Posterior cingulate gyrus (tissue), 11 donors: ENCODE measurements at regions not wholly inside any gene's neighbourhood (a gene's known extent, or its start where the extent isn't known, plus 50 kb on each side); places are given as distances from the start of the nearest gene placed in this dataset.
"Not testable (repeated sequence)": the region's sequence is repeated elsewhere in the genome, so short reads cannot be mapped to it uniquely, and the experiment has no call there.

Source experiments
- DNase-seq, 10 donors: peaks; one replicate each; pipeline versions ENCODE4 v3.0.0 to v3.0.0-alpha.2; 2020 to 2021; ENCODE audit warnings: mixed read lengths in 3 of 10
- intact Hi-C: fragments of 100-400 bp; cut with DNase I; formaldehyde crosslinking; loops from one replicate; pipeline ENCODE4 v1.15.1; 2023

DNA sequence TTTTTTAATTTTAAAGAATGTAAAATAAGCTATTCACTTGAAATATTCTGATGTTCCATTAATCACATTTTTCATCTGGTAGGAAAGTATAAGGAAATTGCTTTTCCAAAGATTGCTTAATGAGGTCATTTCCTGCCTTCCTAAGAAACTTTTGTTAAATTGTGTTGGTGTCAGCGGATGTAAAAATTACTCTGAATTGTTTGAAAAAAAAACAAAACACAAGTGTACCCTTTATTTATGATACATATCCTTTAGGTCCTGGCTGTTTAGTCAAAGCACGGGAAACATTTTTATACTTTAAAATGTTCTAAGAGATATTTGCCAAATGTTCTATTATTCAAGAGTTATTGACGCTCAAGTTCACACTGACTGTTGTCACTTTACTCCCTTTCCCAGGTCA lies 1357.4 kb upstream of the GOT2 start:
- intact Hi-C loops = no loop called here
- no peak for DNase-seq

DNA sequence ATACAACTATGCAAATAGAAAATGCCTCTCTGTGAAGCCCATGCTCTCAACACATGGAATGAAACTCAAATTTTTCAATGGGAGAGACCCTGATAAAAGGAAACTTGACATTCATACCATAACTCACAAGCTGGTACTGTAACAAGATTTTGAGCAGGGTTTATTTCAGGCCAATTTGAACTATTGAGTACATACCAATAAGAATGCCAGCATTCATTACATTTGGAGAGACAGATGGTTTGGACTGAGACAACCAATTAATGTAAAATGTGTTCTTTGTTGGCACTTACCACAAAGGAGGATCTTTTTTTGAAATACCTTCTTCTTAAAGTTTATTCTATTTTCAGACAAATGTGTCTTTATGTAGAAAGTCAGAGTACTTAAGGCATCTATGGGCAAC lies 1357.0 kb upstream of the GOT2 start:
- DNase-seq = no peak
- intact Hi-C loops = no loop called here

DNA sequence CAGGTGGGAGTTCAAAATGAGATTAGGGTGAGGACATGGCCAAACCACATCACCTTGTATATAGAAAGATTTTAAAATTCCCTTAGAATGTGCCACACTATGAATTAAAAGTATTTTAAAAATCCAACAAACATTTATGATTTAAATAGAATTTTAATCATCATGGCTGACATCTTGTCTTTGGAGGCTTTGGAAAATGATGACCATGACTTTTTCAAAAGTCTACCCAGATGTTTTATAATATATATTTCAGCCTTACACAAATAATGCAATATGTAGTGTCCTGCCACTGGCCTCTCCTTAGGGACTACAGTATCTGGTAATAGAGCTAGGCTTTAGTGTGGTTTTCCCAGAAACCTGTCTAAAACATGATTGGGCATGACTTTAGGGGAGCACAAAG lies 1353.4 kb upstream of the GOT2 start:
- intact Hi-C loops = no loop called here
- DNase-seq = no peak

DNA sequence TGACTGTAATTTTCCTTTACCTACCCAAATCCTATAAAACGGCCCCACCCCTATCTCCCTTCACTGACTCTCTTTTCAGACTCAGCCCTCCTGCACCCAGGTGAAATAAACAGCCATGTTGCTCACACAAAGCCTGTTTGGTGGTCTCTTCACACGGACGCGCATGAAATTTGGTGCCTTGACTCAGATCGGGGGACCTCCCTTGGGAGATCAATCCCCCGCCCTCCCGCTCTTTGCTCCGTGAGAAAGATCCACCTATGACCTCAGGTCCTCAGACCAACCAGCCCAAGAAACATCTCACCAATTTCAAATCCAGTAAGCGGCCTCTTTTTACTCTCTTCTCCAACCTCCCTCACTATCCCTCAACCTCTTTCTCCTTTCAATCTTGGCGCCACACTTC lies 1344.7 kb upstream of the GOT2 start:
- intact Hi-C loops, DNase-seq: not testable (repeated sequence)

DNA sequence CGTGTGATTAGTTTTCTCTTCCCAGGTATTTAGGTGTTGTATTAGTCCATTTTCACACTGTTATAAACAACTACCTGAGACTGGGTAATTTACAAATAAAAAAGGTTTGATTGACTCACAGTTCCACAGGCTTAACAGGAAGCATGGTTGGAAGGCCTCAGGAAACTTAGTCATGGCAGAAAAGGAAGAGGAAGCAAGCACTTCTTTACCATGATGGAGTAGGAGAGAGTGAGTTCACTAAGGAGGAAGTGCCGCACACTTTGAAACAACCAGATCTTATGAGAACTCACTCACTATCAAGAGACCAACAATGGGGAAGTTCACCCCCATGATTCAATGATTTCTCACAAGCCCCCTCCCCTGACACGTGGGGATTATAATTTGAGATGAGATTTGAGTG lies 1343.7 kb upstream of the GOT2 start:
- intact Hi-C loops = no loop called here
- no peak for DNase-seq

DNA sequence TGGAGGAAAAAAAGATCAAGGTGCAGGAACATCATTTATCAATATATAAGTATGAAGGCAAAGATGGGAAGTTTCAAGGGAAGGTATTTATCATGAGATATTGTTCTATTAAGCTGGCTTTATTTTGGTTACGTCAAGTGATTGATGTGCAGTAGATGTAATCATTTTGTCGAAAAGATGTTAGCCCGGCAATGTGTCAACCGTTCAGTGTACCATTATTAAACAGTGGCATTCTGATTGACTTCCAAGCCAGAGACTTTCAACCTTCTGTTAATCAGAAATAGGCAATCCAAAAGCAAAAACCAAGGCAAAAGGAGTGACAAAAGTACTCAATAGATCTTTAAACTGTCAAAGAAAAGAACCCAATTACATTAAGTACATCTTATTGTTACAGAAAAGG lies 1340.3 kb upstream of the GOT2 start:
- intact Hi-C loops = no loop called here
- no peak for DNase-seq

DNA sequence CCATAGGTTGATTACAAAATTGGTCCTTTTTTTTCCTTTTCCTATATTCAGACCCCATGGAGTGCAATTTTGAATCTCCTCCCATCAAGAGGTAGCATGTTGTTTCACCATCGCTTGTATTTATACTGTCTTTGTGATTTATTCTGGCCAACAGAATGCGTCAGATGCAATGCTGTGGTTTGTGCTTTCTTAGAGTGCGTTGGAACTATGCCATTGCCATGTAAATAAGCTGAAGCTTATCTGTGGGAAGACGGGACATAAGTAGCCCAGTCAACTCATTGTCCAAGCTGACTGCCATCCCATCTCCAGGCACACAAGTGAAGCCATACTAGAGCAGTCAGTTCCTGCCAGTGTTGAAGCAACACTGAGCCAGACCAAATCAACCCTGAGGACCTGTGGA lies 1339.3 kb upstream of the GOT2 start:
- intact Hi-C loops = no loop called here
- DNase-seq = no peak

DNA sequence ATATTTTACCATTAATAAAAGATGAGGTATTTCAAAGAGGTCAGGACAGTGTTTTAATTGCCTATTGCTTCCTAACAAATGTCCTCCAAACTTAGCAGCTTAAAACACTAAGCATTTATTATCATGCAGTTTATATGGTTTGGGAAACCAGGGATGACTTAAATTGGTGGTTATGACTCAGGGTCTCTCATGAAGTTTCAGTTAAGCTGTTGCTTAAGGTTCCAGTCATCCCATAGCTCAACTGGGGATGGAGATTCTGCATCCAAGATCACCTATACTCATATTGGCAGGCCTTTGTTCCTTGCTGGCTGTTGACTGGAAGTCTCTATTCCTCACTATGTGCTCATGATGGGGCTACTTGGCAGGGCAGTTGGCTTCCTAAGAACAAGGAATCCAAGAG lies 1329.9 kb upstream of the GOT2 start:
- intact Hi-C loops = no loop called here
- no peak for DNase-seq

DNA sequence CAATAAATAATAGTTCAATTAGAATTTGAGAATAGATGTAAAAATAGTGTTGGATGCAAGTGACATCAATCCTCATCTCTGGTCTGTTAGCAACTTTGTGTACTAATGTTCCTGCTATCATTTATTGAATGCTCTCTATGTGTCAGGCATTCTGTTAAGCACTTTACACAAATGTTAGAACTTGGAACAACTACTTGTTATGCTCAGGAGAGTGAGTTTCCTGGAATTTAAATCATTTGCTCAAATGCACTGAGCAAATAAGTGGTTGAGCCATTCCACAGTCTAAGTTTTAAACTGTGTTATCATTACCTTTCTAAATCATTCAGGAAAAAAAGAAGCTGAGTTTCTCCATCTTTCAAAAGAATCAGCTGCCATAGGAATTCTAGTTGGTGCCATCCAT lies 1327.3 kb upstream of the GOT2 start:
- DNase-seq = no peak

DNA sequence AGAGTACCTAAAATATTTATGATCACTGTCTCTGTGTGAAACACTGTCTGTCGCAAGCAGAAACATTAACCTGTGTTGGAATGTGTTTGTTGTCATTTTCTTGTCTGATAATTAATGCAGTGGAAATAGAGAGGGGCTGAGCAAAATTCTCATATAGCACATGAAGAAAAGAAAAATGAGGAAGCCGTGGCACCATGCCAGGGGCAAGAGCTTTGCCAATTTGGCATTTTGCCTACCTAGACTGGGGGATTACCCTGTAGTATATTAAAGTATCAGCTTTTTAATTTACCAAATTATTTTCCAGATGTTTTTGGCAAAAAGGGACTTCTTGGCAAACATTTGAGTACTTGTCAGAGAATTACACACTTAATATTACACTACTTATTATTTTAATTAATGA lies 1326.6 kb upstream of the GOT2 start:
- no peak for DNase-seq
- intact Hi-C loops = no loop called here

More for the DNA sequence above, 1327.3 kb upstream of the GOT2 start:
- intact Hi-C loops = no loop called here

DNA sequence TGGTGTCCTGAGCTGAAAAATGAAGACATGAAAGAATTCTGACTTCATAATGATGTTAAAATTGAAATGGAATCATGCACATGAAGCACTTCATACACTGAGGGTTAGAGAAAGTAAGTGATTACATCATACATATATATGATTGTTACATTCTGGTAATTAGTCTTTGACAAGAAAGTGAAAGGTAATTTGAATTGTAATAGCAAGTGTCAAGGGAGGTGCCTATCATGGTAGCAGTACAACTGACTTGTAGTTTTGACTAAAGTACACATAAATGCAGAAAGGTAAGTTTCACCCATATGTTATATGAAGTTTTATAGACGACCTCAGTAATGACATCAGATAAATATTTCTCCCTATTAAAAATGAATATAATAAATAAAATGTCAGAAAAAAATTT lies 1325.0 kb upstream of the GOT2 start:
- intact Hi-C loops = no loop called here
- DNase-seq = no peak

DNA sequence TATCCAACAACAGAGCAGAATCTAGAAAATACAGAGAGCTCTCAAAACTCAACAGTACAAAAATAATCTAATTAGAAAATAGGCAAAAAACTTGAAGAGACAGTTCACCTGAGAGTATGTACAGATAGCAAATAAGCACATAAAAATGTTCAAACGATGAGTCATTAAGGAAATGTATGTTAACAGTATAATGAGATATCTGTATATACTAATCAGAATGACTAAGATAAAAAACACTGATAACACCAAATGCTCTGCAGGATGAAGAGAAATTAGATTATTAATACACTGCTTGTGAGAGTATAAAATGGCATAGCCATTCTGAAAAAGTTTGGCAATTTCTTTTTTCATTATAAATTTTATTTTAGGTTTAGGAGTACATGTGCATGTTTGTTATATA lies 1307.6 kb upstream of the GOT2 start:
- intact Hi-C loops = no loop called here
- no peak for DNase-seq

DNA sequence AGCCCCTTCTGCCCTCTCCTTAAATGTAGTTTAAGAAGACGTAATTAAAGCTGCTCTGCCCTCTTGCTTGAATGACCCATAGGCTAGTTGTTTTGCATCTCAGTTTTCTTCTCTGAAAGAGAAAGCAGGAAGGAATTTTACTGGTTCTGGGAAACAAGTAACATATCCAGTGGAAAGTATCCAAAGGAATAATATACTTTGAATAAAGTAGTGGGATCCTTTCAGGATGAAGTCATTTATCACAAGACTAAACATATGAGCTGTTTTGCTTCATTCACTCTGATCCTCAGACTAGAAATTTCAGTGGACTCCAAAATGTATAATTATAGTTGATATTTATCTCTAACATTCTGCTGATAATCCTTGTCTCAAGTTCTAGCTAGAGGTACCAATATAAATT lies 1297.6 kb upstream of the GOT2 start:
- intact Hi-C loops = no loop called here

DNA sequence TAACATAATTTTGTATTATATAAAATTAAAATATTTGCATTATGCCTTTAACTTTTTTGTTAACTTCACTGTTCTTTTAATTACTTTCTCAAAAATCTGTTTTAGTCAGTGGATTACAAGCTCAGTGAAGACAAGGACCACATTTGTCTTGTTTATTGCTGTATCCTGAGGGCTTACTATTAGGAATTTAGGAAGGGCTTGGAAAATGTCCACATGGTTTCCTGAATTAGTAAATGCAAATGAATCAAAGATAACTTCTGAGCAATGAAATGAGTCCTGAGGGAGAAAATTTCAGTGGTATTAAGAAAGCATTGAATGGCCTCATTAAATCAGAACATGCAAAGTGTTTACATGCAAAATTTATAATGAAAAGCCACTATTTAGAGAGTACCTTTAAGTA lies 1293.2 kb upstream of the GOT2 start:
- intact Hi-C loops = no loop called here
- DNase-seq = no peak

More for the DNA sequence above, 1297.6 kb upstream of the GOT2 start:
- no peak for DNase-seq

DNA sequence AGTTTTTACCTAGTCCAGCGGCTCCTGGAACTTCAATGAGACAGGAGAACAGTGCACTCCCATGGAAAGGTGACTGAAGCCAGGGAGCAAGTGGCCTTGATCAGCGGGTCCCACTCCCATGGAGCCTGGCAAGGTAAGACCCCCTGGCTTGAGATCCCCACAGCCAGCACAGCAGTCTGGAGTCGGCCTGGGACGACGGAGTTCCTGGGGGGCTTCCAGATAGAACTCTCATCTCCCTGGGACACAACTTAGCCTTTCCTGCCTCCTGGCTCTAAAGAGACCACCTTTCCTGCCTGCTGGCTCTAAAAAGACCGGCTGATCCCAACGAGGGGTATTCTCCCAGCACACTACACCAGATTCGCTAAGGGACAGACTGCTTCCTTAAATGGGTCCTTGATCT lies 1279.0 kb upstream of the GOT2 start:
- DNase-seq = peak in 1 of 10 donors; percentile 25
- intact Hi-C loops = no loop called here

DNA sequence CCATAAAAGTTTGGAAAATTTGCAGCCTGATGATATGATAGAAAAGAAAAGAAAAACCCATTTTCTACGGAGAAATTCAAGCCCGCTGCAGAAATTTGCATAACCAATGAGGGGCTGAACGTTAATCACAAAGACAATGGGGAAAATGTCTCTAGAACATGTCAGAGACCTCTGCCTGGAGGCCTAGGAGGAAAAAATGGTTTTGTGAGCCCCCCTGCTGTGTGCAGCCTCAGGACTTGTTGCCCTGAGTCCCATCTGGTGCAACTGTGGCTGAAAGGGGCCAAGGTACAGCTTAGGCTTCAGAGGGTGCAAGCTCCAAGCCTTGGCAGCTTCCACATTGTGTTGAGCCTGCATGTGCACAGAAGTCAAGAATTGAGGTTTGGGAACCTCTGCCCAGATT lies 1267.4 kb upstream of the GOT2 start:
- no peak for DNase-seq
- intact Hi-C loops = no loop called here

DNA sequence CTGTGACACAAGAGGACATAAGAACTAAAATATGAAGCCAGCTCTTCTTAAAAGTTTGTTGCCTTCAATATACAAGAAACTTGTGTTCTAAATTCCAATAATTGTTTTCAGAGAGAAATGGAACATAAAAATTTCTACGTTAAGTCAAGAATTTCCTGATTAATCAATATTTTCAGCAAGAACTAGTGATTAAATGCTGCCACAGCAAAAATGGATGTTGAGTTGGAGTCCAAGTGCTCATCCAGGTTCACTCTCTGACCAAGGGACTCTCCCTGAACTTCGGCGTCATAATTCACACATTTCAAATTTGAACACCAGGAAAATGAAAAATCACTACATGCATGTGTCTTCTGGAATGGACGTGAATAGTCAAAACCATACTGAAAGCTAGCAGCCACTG lies 1263.6 kb upstream of the GOT2 start:
- no peak for DNase-seq
- intact Hi-C loops = no loop called here

DNA sequence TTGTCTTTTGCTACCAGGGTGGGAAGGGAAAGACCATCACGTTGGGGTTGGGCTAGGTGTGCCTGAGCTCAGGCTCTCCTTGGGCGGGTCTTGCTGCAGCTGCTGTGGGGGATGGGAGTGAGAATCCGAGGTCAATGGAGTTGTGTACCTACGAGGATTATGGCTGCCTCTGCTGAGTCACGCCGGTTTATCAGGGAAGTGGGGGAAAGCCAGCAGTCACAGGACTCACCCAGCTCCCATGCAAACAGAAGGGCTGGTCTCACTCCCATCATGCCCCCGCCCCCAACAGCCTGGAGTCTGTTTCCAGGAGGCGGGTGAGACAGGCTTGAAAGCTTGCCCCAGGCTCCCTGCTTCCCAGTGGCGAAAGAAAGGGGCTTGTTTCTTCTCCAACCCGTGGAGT lies 1259.0 kb upstream of the GOT2 start:
- peak in 1 of 10 donors; percentile 76 for DNase-seq
- intact Hi-C loops = no loop called here

DNA sequence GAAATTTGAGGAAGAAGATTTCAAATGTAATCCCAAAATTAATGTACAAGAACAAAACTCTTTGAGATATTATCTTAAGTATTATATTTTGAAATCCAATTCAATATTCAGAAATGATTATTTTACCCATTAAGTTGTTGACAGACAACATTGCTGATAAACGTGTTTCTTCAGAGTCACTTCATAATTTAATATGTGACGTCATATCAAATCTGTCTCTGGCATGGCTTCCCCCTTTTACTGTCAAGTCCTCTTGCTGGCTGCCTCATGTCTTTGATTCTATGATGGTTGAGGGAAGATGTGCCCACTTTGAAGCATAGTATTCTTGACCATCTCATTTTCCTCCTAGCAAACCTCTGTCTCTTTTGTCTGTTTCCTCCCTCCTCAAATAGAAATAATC lies 1257.1 kb upstream of the GOT2 start:
- intact Hi-C loops = no loop called here
- no peak for DNase-seq

DNA sequence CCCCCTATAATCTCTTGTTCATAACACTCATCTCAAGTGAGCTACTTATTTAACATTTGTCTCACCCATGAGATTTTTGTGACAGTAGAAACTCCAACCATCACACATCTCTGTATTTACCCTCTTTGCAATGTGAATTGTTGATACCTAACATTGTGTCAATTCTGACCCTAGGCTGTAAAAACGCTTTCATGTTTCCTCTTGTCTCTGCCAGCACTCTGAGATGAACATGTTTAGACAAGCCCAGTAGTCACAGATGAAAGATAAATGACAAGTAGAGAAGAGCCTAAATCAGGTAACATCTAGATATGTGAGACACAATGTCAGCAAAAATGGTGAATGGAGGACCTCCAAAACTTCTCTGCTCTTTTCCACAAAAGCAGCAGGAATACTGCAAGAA lies 1254.5 kb upstream of the GOT2 start:
- DNase-seq = no peak
- intact Hi-C loops = no loop called here

DNA sequence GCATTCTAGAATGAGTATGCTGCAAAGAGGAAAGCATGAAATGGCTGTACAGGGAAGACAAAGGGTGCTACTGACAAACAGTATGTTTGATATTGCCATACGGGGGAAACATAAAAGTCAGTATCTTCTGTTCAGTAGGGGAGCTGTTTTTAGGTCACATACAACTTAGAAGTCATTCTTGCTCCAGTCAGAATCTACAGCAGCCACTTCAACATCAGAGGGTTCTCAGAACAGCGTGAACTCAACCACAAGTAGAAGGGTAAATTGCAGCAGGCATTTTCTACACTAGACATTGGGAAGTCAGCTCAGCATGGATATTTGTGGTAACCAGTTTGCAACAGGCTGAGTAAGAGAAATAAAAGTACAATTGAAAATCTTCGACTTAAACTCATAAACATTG lies 1241.8 kb upstream of the GOT2 start:
- intact Hi-C loops = no loop called here
- no peak for DNase-seq

DNA sequence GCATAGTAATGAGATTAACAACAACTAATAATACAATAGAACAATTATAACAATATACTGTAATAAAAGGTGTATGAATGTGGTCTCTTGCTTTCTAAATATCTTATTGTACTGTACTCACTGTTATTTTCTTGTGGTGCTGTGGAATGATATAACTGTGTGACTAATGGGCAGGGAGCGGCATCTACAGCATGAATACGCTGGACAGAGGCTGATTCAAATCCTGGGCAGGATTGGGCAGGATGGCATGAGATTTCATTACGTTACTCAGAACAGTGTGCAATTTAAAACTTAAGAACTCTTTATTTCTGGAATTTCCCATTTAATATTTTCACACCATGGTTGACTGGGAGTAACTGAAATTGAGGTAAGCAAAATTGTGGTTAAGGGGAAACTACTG lies 1239.8 kb upstream of the GOT2 start:
- intact Hi-C loops = no loop called here
- no peak for DNase-seq

DNA sequence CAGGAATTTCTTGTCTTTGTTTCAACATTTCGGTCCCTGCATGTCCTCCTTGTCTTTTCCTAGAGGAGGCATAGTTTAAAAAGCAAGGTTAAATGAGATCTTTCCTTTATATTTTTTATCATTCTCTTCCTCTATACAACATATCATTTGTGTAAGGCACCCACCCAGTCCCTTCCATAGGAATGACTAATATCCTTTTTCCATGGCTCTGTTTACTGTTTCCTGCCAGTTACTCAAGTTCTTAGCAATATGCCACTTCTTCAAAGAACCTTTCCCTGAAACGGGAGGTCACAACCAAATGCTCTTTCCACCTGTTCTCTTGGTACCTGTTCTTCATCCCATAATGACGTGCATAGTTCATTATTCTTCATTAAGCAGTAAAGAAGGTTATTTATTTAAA lies 1237.1 kb upstream of the GOT2 start:
- no peak for DNase-seq
- intact Hi-C loops = no loop called here
